ENCODE measurements at regions not wholly inside any gene's neighbourhood (a gene's known extent, or its start where the extent isn't known, plus 50 kb on each side); places are given as distances from the start of the nearest gene placed in this dataset.

- ChIA-PET CTCF (ENCODE audit: low intra/inter-chr PET ratio, low total read pairs) (no interaction called here), POLR2A (no interaction called here)
- no peaks in the 10 kb centered on the region for H3K9me3 ChIP-seq (ENCODE audit: low read length)
- in situ Hi-C loops (cut with HindIII; ENCODE audit: extremely low pct_ligation_motif_present, low pct_unique_long_range_greater_than_20kb): no loop called here
- FAIRE-seq (no peak), DNase-seq (ENCODE audit: low spot score) (no peak), ATAC-seq (no peak)
- no peak overlapping the region for H3K4me3 ChIP-seq (replicated peaks in 1 of 3; ENCODE audit: insufficient read depth in 1 of 3, low read depth in 2 of 3, low read length in 3 of 3)
- no peaks in the 10 kb centered on the region for H3K4me1 ChIP-seq (ENCODE audit: insufficient read depth, low read length)
- no peaks in the 10 kb centered on the region for H3K79me2 ChIP-seq (ENCODE audit: insufficient read depth, low read length)
- H2AFZ ChIP-seq (ENCODE audit: low read length): no peak overlapping the region
- H3K9ac ChIP-seq (ENCODE audit: insufficient read depth, low read depth, low read length): no peak overlapping the region
- H3K4me2 ChIP-seq (ENCODE audit: low read depth, low read length): no peak overlapping the region
- H4K20me1 ChIP-seq (ENCODE audit: insufficient read depth, low read length): no peaks in the 10 kb centered on the region
- intact Hi-C loops (cut with micrococcal nuclease; ENCODE audit: unreplicated experiment): no loop called here
- no TSS peak for BruUV-seq (replicated peaks)
- no peaks in the 10 kb centered on the region for H3K27me3 ChIP-seq (ENCODE audit: control insufficient read depth in 1 of 2, insufficient read depth in 2 of 2, low read length in 2 of 2)
- no peaks in the 10 kb centered on the region for H3K36me3 ChIP-seq (replicated peaks in 1 of 2; ENCODE audit: control insufficient read depth in 1 of 2, insufficient read depth in 2 of 2, low read length in 2 of 2)
- no peak overlapping the region for H3K27ac ChIP-seq (ENCODE audit: extremely low read length, insufficient read depth, low read length)
- TF ChIP-seq JARID2 (CRISPR knock-in tag; IDR thresholded peaks at IDR 0.05; ENCODE audit: insufficient replicate concordance) (no peak), SMYD3 (CRISPR knock-in tag; IDR thresholded peaks at IDR 0.05) (no peak), HES4 (CRISPR knock-in tag; IDR thresholded peaks at IDR 0.05; ENCODE audit: borderline replicate concordance) (no peak), TGIF2 (CRISPR knock-in tag; IDR thresholded peaks at IDR 0.05) (no peak), RELA (CRISPR knock-in tag; IDR thresholded peaks at IDR 0.05) (no peak), PRDM4 (CRISPR knock-in tag; IDR thresholded peaks at IDR 0.05; ENCODE audit: borderline replicate concordance) (no peak), KAT7 (CRISPR knock-in tag; IDR thresholded peaks at IDR 0.05; ENCODE audit: borderline replicate concordance) (no peak), ZNF557 (CRISPR knock-in tag; IDR thresholded peaks at IDR 0.05) (no peak), FUBP1 (CRISPR knock-in tag; IDR thresholded peaks at IDR 0.05; ENCODE audit: borderline replicate concordance) (no peak), ZBTB2 (CRISPR knock-in tag; IDR thresholded peaks at IDR 0.05; ENCODE audit: low read depth) (no peak), ZNF543 (CRISPR knock-in tag; IDR thresholded peaks at IDR 0.05) (no peak), PAX8 (CRISPR knock-in tag; IDR thresholded peaks at IDR 0.05; ENCODE audit: borderline replicate concordance) (no peak), ZFY (CRISPR knock-in tag; IDR thresholded peaks at IDR 0.05) (no peak), HCFC1 (IDR thresholded peaks at IDR 0.05; ENCODE audit: low read depth, low read length) (no peak), SMARCC2 (IDR thresholded peaks at IDR 0.05) (no peak), KLF13 (CRISPR knock-in tag; IDR thresholded peaks at IDR 0.05) (no peak)
- TF ChIP-seq, protein P1, sequence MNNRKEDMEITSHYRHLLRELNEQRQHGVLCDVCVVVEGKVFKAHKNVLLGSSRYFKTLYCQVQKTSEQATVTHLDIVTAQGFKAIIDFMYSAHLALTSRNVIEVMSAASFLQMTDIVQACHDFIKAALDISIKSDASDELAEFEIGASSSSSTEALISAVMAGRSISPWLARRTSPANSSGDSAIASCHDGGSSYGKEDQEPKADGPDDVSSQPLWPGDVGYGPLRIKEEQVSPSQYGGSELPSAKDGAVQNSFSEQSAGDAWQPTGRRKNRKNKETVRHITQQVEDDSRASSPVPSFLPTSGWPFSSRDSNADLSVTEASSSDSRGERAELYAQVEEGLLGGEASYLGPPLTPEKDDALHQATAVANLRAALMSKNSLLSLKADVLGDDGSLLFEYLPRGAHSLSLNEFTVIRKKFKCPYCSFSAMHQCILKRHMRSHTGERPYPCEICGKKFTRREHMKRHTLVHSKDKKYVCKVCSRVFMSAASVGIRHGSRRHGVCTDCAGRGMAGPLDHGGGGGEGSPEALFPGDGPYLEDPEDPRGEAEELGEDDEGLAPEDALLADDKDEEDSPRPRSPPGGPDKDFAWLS (CRISPR knock-in tag; IDR thresholded peaks at IDR 0.05; ENCODE audit: borderline replicate concordance): no peak
- TF ChIP-seq, protein P2, sequence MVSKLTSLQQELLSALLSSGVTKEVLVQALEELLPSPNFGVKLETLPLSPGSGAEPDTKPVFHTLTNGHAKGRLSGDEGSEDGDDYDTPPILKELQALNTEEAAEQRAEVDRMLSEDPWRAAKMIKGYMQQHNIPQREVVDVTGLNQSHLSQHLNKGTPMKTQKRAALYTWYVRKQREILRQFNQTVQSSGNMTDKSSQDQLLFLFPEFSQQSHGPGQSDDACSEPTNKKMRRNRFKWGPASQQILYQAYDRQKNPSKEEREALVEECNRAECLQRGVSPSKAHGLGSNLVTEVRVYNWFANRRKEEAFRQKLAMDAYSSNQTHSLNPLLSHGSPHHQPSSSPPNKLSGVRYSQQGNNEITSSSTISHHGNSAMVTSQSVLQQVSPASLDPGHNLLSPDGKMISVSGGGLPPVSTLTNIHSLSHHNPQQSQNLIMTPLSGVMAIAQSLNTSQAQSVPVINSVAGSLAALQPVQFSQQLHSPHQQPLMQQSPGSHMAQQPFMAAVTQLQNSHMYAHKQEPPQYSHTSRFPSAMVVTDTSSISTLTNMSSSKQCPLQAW (CRISPR knock-in tag; IDR thresholded peaks at IDR 0.05): no peak
Observed at GRCh38 chr13:62434081-62434480, 1018.4 kb upstream of the PCDH20 start.
